Smooth muscle cell (in vitro differentiated cells): ENCODE measurements at regions not wholly inside any gene's neighbourhood (a gene's known extent, or its start where the extent isn't known, plus 50 kb on each side); places are given as distances from the start of the nearest gene placed in this dataset.

Experiments
- DNase-seq: peaks from one replicate; lab custom pipeline; 2025; ENCODE audit not compliant: unreplicated experiment; lab: John Stamatoyannopoulos, UW
- H2AFZ ChIP-seq: fragments of 200-600 bp; sonication (generic); 2 replicates; pipeline ENCODE4 v1.6.0; 2016; ENCODE audit warnings: antibody characterized with exemption, low read depth, mild to moderate bottlenecking
- H3F3A ChIP-seq: fragments of 200-600 bp; sonication (generic); 2 replicates; pipeline ENCODE4 v1.6.0; 2017; ENCODE audit warnings: antibody characterized with exemption, low read depth
- H3K27ac ChIP-seq: fragments of 200-600 bp; sonication (generic); 2 replicates; pipeline ENCODE4 v1.5.1; 2016; ENCODE audit warnings: low read depth, mild to moderate bottlenecking
- H3K27me3 ChIP-seq: fragments of 200-600 bp; sonication (generic); 2 replicates; pipeline ENCODE4 v1.6.1; 2016; ENCODE audit warnings: low read depth, mild to moderate bottlenecking
- H3K36me3 ChIP-seq: fragments of 200-600 bp; sonication (generic); 2 replicates; pipeline ENCODE4 v1.5.1; 2016; ENCODE audit warnings: low read depth
- H3K4me1 ChIP-seq: fragments of 200-600 bp; sonication (generic); 2 replicates; pipeline ENCODE4 v1.5.1; 2016; ENCODE audit warnings: low read depth
- H3K4me2 ChIP-seq: fragments of 200-600 bp; sonication (generic); 2 replicates; pipeline ENCODE4 v1.6.0; 2016; ENCODE audit warnings: mild to moderate bottlenecking
- H3K4me3 ChIP-seq: fragments of 200-600 bp; sonication (generic); 2 replicates; pipeline ENCODE4 v1.5.1; 2016; ENCODE audit warnings: mild to moderate bottlenecking
- H3K79me2 ChIP-seq: fragments of 200-600 bp; sonication (generic); 2 replicates; pipeline ENCODE4 v1.6.0; 2016; ENCODE audit warnings: low read depth, mild to moderate bottlenecking
- H3K9ac ChIP-seq: fragments of 200-600 bp; sonication (generic); 2 replicates; pipeline ENCODE4 v1.6.0; 2016; ENCODE audit warnings: low read depth
- H3K9me3 ChIP-seq: fragments of 200-600 bp; sonication (generic); replicated peaks from 2 replicates; pipeline ENCODE4 v1.5.1; 2016; ENCODE audit warnings: low read depth
- H4K20me1 ChIP-seq: fragments of 200-600 bp; sonication (generic); 2 replicates; pipeline ENCODE4 v1.6.0; 2016; ENCODE audit warnings: low read depth
- CTCF ChIP-seq: fragments of 200-600 bp; sonication (generic); IDR thresholded peaks from 2 replicates; pipeline ENCODE4 v1.5.1; 2017; ENCODE audit warnings: borderline replicate concordance, mild to moderate bottlenecking, antibody characterized with exemption; ENCODE audit not compliant: insufficient read depth, poor library complexity, severe bottlenecking
- WGBS: methylation state at CpG from one replicate; pipeline ENCODE4 v1.1.7; 2016; ENCODE audit warnings: low lambda C conversion rate; 5-methylcytosine and 5-hydroxymethylcytosine counted together

- Histone ChIP-seq H3K27me3 (no peaks in the 10 kb centered on the region), H3K27ac (no peak overlapping the region), H3K9me3 (no peaks in the 10 kb centered on the region), H3K4me3 (no peak overlapping the region), H3K36me3 (no peaks in the 10 kb centered on the region), H3F3A (no peaks in the 10 kb centered on the region), H4K20me1 (no peaks in the 10 kb centered on the region), H2AFZ (peak overlapping the region; percentile 30), H3K4me2 (peak overlapping the region; percentile 5), H3K79me2 (no peaks in the 10 kb centered on the region), H3K4me1 (peaks cover 10% of the 10 kb centered on the region), H3K9ac (no peak overlapping the region)
- DNase-seq = no peak
- TF ChIP-seq CTCF = no peak
- WGBS = 87% methylated on average over 2 of the region's 2 CpGs
These were observed 510.4 kb upstream of the ADAMTS5 start for GRCh38 chr21:27477296-27477695.

- H3K27me3 ChIP-seq = no peaks in the 10 kb centered on the region
- no peaks in the 10 kb centered on the region for H3K36me3 ChIP-seq
- H3K27ac ChIP-seq = no peak overlapping the region
- no peak for DNase-seq
- H4K20me1 ChIP-seq = no peaks in the 10 kb centered on the region
- H3K4me3 ChIP-seq = no peak overlapping the region
- H3K79me2 ChIP-seq = no peaks in the 10 kb centered on the region
- no peak overlapping the region for H3K9ac ChIP-seq
- peak; percentile 25 for TF ChIP-seq CTCF
- H3K9me3 ChIP-seq = no peaks in the 10 kb centered on the region
- no peaks in the 10 kb centered on the region for H3F3A ChIP-seq
- H2AFZ ChIP-seq = peak overlapping the region; percentile 30
- WGBS = 11% methylated on average over 1 of the region's 1 CpG
- peaks cover 10% of the 10 kb centered on the region for H3K4me1 ChIP-seq
- no peak overlapping the region for H3K4me2 ChIP-seq
These were observed 509.8 kb upstream of the ADAMTS5 start for GRCh38 chr21:27476696-27477095.

GRCh38 chr21:27475363-27475955, 508.6 kb upstream of the ADAMTS5 start:
- Histone ChIP-seq H3K9me3 (no peaks in the 10 kb centered on the region), H4K20me1 (no peaks in the 10 kb centered on the region), H3K27ac (no peak overlapping the region), H3K36me3 (no peaks in the 10 kb centered on the region), H3K27me3 (no peaks in the 10 kb centered on the region), H2AFZ (peak overlapping the region; percentile 36), H3K9ac (no peak overlapping the region), H3K4me2 (no peak overlapping the region), H3K4me1 (peaks cover 10% of the 10 kb centered on the region), H3K79me2 (no peaks in the 10 kb centered on the region), H3F3A (no peaks in the 10 kb centered on the region), H3K4me3 (no peak overlapping the region)
- WGBS = 89% methylated on average over 7 of the region's 7 CpGs
- TF ChIP-seq CTCF = no peak
- no peak for DNase-seq

GRCh38 chr21:27467366-27467765, 500.5 kb upstream of the ADAMTS5 start:
- Histone ChIP-seq H3K9ac (no peak overlapping the region), H4K20me1 (no peaks in the 10 kb centered on the region), H3K4me3 (no peak overlapping the region), H3K9me3 (no peaks in the 10 kb centered on the region), H3K27ac (no peak overlapping the region), H3K4me1 (no peaks in the 10 kb centered on the region), H3K79me2 (no peaks in the 10 kb centered on the region), H2AFZ (peak overlapping the region; percentile 51), H3K36me3 (no peaks in the 10 kb centered on the region), H3K4me2 (no peak overlapping the region), H3K27me3 (no peaks in the 10 kb centered on the region), H3F3A (peaks cover 4% of the 10 kb centered on the region)
- WGBS = 61% methylated on average over 2 of the region's 2 CpGs
- no peak for DNase-seq
- no peak for TF ChIP-seq CTCF
